ENCODE measurements at regions not wholly inside any gene's neighbourhood (a gene's known extent, or its start where the extent isn't known, plus 50 kb on each side); places are given as distances from the start of the nearest gene placed in this dataset.

GRCh38 chr7:52475001-52475582 is 560.3 kb upstream of the POM121L12 start:
- DNase-seq = no peak
- in situ Hi-C loops (cut with HindIII; ENCODE audit: low pct_ligation_motif_present, low pct_unique_long_range_greater_than_20kb, low sequenced_read_pairs) = no loop called here

DNA sequence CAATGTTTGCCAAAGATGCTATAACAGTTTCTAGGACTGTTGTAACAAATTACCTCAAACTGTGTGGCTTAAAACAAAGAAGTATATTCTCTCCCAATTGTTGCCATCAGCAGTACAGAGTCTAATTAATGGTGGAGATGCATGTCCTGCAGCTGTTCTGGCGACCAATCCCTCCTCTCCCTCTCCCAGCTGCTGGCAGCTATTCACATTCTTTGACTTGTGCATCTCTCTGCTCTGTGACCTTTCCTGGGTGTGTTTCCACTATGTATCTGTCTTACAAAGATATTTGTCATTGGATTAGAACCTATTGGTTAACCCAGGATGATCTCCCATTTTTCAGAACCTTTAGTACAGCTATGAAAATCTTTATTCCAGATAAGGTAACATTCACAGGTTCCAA is 561.7 kb upstream of the POM121L12 start:
- in situ Hi-C loops (cut with HindIII; ENCODE audit: low pct_ligation_motif_present, low pct_unique_long_range_greater_than_20kb, low sequenced_read_pairs) = no loop called here
- no peak for DNase-seq

DNA sequence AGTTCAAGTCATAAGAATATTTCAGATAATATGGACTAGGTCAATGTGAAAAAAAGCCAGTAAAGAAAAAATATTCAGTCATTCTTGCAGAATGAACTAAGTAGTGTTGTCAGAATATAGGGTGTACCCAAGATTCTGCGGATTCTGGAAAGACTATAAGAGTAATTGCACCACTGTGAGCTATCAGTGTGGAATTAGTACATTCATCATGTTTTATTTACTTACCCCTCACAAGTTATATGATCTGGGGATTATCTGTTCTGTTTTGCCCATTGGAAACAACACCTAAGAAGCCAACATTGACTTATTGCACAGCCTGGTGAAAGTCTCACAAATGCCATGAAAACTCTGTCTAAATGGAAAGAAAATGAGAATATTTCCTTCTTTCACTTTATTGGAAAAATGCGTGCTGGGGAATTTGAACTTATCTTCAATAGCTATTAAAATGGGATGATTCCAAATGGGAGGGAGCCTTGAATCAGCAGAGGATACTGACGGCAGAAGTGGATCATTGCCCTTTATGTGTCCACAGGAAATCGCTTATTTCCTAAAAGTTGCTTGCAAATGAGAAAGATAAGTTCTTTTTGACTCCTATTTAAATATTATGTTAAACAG is 563.3 kb upstream of the POM121L12 start:
- in situ Hi-C loops (cut with HindIII; ENCODE audit: low pct_ligation_motif_present, low pct_unique_long_range_greater_than_20kb, low sequenced_read_pairs) = no loop called here

DNA sequence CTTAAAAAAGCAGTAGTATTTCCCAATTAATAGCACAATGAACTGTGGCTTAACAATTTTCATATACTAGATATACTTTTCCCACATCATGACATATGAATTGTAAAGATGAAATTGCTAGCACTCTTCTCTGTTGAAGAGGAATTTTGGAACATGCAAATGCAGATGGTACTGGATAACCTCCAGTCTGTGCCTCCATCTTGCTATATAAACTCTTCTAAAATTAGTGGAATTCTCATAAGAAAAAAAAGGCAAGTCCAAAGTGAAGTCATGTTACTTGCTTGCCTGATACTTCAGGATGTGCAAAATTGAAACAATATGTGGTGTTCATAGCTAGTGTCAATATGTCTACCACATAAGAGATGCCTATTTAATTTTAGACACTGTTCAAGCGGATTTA is 570.2 kb upstream of the POM121L12 start:
- no peak for DNase-seq
- in situ Hi-C loops (cut with HindIII; ENCODE audit: low pct_ligation_motif_present, low pct_unique_long_range_greater_than_20kb, low sequenced_read_pairs) = no loop called here

More for the DNA sequence above, 563.3 kb upstream of the POM121L12 start:
- no peak for DNase-seq

- in situ Hi-C loops (cut with HindIII; ENCODE audit: low pct_ligation_motif_present, low pct_unique_long_range_greater_than_20kb, low sequenced_read_pairs) = no loop called here
- no peak for DNase-seq
These were observed 572.1 kb upstream of the POM121L12 start for GRCh38 chr7:52463341-52463740.

GRCh38 chr7:52462474-52462873 is 573.0 kb upstream of the POM121L12 start:
- no peak for DNase-seq
- in situ Hi-C loops (cut with HindIII; ENCODE audit: low pct_ligation_motif_present, low pct_unique_long_range_greater_than_20kb, low sequenced_read_pairs) = no loop called here

- DNase-seq = no peak
- in situ Hi-C loops (cut with HindIII; ENCODE audit: low pct_ligation_motif_present, low pct_unique_long_range_greater_than_20kb, low sequenced_read_pairs) = no loop called here
These were observed 579.9 kb upstream of the POM121L12 start for GRCh38 chr7:52455571-52455970.

DNA sequence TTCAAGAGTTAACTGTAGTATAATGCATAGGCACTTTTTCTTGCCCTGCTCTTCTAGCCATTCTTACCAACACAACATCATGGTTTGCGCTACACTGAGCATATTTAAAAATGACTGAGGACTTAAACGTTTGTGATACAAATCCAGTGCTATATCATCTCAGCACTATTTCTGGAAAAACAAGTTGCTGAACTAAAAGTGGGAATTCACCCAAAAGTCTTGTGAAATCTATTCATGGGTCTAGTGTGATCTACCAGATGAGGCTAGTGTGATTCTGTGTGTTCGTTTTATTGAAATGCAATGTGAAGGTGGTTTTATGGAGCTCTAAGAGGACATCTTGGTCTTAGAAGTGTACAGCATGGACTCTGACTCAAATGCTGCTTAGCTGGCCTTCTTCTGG is 584.6 kb upstream of the POM121L12 start:
- in situ Hi-C loops (cut with HindIII; ENCODE audit: low pct_ligation_motif_present, low pct_unique_long_range_greater_than_20kb, low sequenced_read_pairs) = no loop called here
- no peak for DNase-seq

DNA sequence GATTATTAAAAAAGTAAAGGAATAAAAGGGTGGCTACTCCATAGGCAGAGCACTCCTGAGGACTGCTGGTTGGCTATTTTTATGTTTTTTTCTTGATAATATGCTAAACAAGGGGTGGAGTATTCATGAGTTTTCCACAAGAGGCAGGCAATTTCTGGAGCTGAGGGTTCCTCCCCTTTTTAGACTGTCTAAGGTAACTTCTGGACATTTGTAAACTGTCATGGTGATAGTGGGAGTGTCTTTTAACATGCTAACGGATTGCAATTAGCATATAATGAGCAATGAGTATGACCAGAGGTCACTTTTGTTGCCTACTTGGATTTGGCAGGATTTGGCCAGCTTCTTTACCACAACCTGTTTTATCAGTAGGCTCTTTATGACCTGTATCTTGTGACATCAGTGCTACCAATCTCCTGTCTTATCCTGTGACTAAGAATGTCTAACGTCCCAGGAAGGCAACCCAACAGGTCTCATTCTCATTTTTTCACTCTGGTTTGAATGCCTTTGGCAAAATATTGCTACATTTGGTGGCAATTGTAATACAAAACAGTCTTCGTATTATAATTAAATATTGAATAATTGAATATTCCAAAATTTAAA is 587.8 kb upstream of the POM121L12 start:
- no peak for DNase-seq
- in situ Hi-C loops (cut with HindIII; ENCODE audit: low pct_ligation_motif_present, low pct_unique_long_range_greater_than_20kb, low sequenced_read_pairs) = no loop called here

DNA sequence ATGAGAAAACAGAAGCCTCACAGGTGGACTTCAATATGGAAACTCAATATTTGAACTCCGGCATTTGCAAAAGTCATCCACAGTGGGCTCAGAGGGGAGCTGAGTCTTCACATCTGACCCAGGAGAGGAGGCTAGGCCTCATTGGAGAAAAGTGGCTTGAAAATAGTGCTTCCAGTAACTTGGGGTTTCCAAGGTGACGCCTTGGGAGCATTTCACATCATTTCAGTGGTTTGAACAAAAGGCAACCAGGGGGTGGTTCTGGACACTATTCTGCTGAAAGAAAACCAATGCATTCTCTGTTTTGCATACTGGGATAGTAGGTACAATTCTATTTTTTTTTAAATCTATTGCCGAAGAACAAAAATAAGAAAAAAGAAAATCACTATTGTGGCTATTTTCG is 599.2 kb upstream of the POM121L12 start:
- DNase-seq = no peak

GRCh38 chr7:52431082-52431815 is 604.2 kb upstream of the POM121L12 start:
- in situ Hi-C loops (cut with HindIII; ENCODE audit: low pct_ligation_motif_present, low pct_unique_long_range_greater_than_20kb, low sequenced_read_pairs) = no loop called here
- DNase-seq = no peak

More for the DNA sequence above, 599.2 kb upstream of the POM121L12 start:
- in situ Hi-C loops (cut with HindIII; ENCODE audit: low pct_ligation_motif_present, low pct_unique_long_range_greater_than_20kb, low sequenced_read_pairs) = no loop called here

GRCh38 chr7:52423251-52423650 is 612.2 kb upstream of the POM121L12 start:
- DNase-seq = no peak
- in situ Hi-C loops (cut with HindIII; ENCODE audit: low pct_ligation_motif_present, low pct_unique_long_range_greater_than_20kb, low sequenced_read_pairs) = no loop called here

DNA sequence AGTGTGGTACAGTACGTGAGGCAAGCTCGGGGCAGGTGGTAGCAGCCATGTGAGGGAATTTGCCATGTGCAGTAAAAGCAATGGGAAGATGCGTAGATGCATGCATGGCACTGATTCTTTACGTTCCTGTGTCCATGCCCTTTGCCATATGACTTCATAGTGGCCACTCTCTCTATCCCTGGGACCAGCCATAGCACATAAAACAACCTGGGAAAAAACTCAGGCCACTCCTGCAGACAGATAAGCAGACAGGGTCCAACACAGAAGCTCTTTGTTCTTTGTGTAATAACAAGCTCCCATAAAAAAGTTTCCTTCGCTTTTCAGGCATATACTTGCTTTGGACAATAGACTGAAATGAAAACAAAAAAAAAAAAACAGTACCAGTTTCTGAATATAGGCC is 622.4 kb upstream of the POM121L12 start:
- in situ Hi-C loops (cut with HindIII; ENCODE audit: low pct_ligation_motif_present, low pct_unique_long_range_greater_than_20kb, low sequenced_read_pairs) = no loop called here
- DNase-seq = no peak

DNA sequence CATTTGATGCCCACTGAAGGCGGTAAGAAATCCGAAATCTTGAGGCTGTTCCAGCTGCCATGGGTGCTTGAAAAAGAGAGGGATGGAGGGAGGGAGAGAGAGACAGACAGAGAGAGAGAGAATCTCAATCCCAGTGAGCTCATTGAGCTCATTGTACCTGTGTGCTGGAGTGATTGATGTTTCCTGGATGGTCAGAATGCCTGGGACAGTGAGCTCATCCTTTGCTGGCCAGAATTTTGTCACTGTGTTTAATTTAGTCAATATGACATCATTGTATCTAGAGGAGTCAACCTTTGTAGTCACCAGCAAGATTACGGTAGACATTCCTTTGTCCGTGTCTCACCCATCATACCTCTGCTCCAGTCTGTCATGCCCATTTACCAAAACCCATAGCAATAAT is 625.4 kb upstream of the POM121L12 start:
- in situ Hi-C loops (cut with HindIII; ENCODE audit: low pct_ligation_motif_present, low pct_unique_long_range_greater_than_20kb, low sequenced_read_pairs) = no loop called here
- no peak for DNase-seq

GRCh38 chr7:52406808-52407207 is 628.6 kb upstream of the POM121L12 start:
- in situ Hi-C loops (cut with HindIII; ENCODE audit: low pct_ligation_motif_present, low pct_unique_long_range_greater_than_20kb, low sequenced_read_pairs) = no loop called here
- no peak for DNase-seq

DNA sequence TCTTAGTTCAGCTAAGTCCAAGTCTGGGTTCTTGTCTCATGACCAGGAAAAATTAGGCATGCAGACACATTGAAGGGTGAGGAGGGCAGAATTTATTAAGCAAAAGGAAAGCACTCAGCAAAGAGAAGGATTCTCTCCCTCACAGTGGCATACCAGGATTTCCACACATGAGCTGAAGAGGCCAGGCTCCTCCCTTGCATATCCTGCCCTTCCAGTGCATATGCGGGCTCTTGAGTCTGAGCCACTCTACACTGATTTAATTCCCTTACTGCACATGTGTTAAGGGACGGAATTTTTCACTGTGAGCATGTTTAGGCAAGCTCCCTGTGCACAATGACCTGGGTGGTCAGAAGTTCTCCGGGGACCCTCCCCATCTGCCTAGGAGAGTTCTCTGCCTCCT is 652.7 kb upstream of the POM121L12 start:
- in situ Hi-C loops (cut with HindIII; ENCODE audit: low pct_ligation_motif_present, low pct_unique_long_range_greater_than_20kb, low sequenced_read_pairs) = no loop called here
- DNase-seq = no peak

DNA sequence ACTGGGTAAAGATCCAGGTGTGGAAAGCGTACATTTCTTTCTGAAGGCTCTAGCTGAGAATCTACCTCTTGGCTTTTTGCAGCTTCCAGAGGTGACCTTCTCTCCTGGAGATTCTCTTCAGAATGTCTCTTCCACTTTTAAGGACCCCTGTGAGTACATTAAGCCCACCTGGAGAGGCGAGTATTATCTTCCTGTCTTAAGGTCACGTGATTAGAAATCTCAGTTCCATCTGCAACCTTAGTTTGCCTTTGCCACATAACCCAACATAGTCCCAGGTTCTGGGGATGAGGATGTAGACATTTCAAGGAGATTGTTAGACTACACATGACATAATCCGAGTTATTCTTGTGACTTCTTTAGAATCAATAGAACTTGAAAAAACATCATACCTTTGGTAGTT is 665.5 kb upstream of the POM121L12 start:
- in situ Hi-C loops (cut with HindIII; ENCODE audit: low pct_ligation_motif_present, low pct_unique_long_range_greater_than_20kb, low sequenced_read_pairs) = no loop called here
- no peak for DNase-seq

DNA sequence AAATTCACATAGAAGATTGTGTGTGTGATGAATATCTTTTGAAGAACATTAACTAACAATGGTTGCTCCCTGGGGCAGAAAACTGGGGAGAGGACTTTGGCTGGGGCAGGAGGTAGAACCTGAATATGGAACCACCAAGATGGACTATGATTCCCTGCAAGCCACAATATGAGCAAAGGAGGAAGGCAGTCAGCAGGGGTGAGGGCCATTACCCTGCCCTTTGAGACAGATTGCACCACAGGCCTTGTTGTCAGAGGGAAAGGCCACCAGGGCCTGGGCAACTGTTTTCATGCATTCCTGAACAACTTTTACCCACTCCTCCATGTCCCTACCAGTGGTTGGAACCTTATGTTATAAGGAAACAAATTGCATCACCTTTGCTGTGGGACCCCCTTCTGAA is 670.1 kb upstream of the POM121L12 start:
- DNase-seq = no peak
- in situ Hi-C loops (cut with HindIII; ENCODE audit: low pct_ligation_motif_present, low pct_unique_long_range_greater_than_20kb, low sequenced_read_pairs) = no loop called here

DNA sequence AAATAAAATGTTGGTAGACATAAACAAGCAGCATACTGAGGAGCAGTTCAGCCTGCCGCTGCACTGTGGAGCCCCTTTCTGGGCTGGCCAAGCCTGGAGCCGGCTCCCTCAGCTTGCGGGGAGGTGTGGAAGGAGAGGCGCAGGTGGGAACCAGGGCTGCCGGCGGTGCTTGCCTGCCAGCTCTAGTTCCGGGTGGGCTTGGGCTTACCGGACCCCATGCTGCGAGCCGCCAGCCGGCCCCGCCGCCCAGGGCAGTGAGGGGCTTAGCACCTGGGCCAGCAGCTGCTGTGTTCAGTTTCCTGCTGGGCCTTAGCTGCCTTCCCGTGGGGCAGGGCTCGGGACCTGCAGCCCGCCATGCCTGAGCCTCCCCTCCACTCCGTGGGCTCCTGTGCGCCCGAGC is 672.9 kb upstream of the POM121L12 start:
- DNase-seq = no peak
- in situ Hi-C loops (cut with HindIII; ENCODE audit: low pct_ligation_motif_present, low pct_unique_long_range_greater_than_20kb, low sequenced_read_pairs) = no loop called here

DNA sequence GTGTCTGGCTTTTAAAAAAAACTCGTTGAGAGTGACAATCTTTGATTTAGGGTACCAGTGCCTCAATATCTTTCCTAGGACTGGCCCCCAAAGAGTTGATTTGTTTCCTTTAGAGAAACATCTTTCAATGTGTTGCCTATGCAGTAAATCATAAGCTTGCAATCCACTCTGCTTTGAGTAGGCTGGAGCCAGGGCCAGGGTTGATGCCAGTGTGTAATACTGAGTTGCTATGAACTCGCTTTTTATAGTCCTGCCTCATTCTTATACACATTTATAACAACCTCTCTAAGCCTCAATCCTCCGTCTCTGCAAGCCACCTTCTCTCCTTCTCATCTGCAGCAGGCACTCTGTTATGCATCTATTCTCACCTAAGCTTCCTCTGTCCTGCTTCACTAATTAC is 674.9 kb upstream of the POM121L12 start:
- in situ Hi-C loops (cut with HindIII; ENCODE audit: low pct_ligation_motif_present, low pct_unique_long_range_greater_than_20kb, low sequenced_read_pairs) = no loop called here
- no peak for DNase-seq

Data from ACHN (cell line).